Erythroblast (primary cell): ENCODE measurements at regions not wholly inside any gene's neighbourhood (a gene's known extent, or its start where the extent isn't known, plus 50 kb on each side); places are given as distances from the start of the nearest gene placed in this dataset.

Experiments
- DNase-seq, 2 experiments: peaks; one replicate each; lab custom pipeline; 2025; lab: John Stamatoyannopoulos, UW
- GATA1 ChIP-seq: IDR thresholded peaks from 2 replicates; pipeline ENCODE4 v1.6.1; 2011; ENCODE audit warnings: low read depth, mild to moderate bottlenecking, control low read depth, low read length, moderate library complexity
- POLR2A ChIP-seq: IDR thresholded peaks from 2 replicates; pipeline ENCODE4 v1.6.1; 2011; ENCODE audit warnings: mild to moderate bottlenecking, low read length

DNA sequence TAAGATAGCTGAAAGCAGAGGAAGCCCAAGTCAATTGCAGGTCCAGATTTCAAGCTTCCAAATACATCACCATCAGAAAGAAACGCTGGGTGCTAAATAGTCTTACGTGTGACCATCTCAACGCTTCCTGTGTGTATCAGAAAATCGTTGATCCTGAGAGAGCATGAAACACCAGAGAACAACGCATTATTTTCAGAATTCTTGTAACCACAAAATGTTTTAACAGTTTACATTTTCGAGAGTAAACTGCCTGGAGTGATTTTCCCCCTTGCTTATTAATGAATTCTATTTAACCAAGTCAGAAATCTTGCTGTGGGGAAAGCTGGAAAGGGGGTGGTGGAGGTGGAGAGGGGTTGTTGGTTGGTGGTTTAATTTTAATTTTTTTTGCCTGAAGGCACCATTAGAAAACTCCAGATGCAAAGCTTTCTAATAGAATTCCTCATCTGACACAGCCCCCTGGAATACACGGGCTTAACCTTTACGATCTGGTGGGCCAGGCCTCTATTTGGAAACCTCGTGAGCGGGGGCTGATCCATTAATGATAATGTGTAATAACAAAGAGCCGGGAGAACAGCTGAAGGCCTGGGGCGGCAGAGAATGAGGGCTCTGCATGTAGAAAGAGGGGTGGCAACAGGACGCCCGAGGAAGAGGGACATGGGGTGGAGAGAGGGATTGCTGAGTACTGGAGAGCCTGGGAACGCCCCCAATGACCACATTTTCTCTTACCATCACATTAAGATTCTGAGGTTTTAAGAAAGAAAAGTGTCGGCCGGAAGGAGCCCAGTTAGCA is 124.5 kb upstream of the NFIB start:
- DNase-seq, result no peak
- no peak for TF ChIP-seq GATA1
- TF ChIP-seq POLR2A, result no peak

- TF ChIP-seq POLR2A (no peak), GATA1 (no peak)
- no peak for DNase-seq
These were observed 123.7 kb upstream of the NFIB start for GRCh38 chr9:14437354-14438231.

GRCh38 chr9:14435871-14436270 is 121.9 kb upstream of the NFIB start:
- DNase-seq, result no peak
- TF ChIP-seq POLR2A, result no peak
- no peak for TF ChIP-seq GATA1

DNA sequence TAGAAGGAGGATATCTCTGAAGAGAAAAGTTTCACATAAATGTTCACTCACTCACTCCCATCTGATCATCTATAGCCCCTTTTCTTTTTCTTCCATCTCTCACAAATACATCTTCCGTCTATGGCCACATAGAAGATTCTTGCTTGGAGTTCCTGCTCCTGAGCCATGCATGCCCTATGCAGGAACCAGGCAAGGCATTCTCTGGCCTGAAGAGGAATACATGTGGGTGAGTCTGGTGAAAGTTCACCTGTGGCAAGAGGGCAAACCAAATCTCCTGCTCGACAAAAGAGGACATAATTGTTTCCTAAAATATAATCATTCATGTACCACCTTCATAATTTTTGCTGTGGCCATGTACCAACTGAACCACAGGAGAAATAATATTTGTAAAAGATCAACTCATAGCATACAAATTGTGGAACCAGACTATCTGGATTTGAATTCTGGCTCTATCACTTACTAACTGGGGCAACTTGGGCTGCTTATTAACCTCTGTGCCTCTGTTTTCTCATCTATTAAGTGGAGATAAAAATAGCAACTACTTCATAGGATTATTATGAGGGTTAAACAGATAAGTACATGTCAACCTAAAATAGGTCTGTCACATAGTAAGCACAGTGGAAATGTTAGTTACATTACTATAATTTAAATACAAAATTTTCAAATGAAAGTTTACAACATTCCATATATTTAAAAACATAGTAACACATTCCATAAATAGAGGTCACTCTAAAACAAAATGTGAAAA is 121.2 kb upstream of the NFIB start:
- DNase-seq, result no peak
- TF ChIP-seq GATA1 (no peak), POLR2A (no peak)

DNA sequence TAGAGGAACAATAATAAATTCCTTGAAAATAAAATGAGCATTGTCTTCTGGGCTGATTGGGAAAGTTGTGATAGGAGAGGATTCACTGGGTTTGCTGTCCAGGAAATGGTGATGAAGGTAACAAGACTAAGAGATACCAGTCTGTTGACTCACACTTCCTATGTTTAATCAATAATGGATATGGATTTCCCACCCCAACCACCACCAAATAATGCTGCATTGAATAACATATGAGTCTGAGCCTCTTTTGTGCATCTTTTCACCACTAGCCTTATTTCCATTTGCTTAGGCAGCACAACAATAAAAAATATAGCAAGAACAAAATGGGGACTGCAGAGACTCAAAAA is 120.2 kb upstream of the NFIB start:
- no peak for DNase-seq
- no peak for TF ChIP-seq GATA1
- no peak for TF ChIP-seq POLR2A

DNA sequence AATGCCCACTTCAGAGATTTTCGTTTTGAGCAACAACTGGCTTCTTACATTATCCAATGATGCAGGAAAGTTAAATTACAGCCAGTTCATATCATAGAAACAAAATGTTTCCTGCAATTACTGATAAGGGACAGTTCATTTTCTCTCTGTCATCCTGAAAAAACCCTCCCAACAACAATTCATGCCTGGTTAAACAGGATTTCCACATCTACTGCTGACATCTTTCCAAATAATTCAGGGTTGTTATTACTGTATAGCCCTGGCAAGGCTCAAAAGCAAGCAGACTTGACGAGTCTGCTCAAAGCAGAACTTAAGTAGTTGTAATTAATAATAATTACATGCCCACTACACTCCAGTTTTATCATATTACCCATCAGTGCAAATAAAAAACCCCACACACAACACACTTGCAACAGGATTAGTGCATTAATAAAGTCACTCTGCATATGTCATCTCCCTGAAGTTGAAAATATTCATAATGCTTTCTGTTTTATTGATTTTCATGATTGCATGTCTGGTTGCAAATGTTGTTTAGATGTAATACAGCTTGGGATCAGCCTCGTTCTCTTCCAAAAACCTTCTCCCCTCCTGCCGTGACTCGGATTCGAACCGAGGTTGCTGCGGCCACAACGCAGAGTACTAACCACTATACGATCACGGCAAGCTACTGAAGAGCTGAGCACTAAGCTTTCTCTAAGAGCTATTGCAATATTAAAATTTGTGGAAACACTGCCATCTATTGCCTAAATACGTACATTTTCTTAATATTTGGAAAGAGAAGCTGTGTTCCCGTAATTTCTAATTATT is 119.6 kb upstream of the NFIB start:
- TF ChIP-seq GATA1, result no peak
- TF ChIP-seq POLR2A, result no peak
- peak; percentile 74 to 88 for DNase-seq

DNA sequence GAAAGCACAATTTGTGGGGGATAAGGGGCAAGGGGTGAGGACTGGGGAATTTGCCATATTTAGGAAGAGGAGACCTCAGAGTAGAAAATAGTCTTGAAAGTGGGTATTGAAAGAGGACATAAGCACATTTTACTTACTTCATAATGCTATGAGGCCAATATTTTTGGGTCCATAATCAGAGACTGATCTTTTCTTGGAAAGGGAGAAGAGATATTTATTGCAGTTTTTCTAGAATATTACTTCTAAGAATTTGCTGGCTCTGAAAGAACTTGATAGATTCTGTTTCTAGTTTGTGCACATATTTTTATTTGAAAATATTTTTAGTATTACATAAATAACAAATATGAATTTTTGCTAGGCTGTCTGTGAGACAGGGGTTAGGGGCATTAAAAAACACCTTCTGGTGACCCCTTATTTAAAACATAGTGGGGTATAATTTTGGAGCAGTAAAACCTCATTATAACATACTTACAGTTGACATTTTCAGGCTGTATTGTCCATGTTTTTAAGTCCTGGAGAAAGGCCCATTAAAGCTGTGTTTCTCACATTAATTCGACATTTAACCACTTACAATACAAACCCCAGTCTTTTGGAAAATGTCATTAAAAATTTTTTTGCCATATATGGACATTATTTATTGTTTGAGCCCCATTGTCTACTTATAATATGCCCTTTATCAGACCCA is 118.9 kb upstream of the NFIB start:
- no peak for TF ChIP-seq POLR2A
- no peak for TF ChIP-seq GATA1
- peak; percentile 13 to 37 for DNase-seq

DNA sequence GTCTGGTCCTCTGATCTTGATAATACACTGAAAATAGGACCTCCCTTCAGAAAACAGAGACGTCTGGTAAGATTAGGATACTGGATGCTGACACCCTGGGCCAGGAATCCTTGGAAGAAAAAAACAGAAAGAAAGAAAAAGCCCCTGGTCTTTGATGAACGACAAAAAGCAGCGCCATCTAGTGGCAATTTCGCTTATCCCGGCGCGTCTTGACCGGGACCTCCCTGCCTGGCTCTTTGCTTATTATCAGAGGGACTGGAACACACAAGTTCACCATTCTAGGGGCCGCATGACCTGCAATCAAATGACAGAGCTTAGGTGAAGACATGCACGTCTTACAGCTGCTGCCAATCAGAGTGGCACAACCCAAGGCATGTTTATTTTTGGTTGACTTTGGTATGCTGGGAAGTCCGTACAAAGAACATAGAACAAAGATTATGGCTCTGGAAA is 114.9 kb upstream of the NFIB start:
- DNase-seq, result peak; percentile 74 to 84
- TF ChIP-seq POLR2A (no peak), GATA1 (no peak)

DNA sequence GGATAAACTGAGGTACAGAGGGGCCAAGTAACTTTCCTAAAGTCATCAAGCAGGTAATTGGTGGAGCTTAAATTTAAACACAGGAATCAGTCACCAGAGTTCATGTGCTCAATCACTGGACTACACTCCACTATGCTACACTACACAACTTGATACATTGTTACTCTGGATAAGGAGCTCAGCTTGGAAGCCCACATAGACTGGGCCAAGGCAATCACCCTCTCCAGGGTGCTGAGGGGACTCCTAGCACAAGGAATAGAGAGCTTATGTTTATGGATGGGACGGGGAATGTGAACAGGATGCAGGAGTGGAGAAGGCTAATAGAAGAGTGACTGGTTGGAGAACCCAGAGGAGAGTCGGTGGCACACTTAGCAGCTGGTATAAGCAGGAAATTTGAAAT is 113.5 kb upstream of the NFIB start:
- DNase-seq, result no peak
- TF ChIP-seq GATA1 (no peak), POLR2A (no peak)

DNA sequence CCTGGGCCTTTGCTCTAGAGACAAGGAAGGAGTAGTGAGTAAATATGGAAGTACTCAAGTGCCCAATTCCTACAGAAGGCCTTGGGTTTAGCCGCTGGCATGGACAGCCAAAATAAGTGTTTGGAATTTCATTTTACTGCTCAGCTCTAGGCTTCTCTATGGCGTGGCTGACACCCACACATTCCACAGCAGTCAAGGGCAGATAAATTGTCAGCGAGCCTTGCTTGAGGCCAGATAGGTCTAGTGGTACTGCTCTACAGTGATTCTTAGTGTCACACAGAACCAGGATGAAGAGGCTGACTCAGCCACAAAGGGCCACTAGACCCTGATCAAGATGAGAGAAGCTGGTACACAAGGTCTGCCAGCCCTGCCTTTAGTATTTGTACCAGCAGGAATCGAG is 111.0 kb upstream of the NFIB start:
- TF ChIP-seq POLR2A (no peak), GATA1 (no peak)
- peak; percentile 10 to 13 for DNase-seq

GRCh38 chr9:14424289-14424688 is 110.3 kb upstream of the NFIB start:
- DNase-seq, result no peak
- no peak for TF ChIP-seq POLR2A
- no peak for TF ChIP-seq GATA1

GRCh38 chr9:14423815-14424261 is 109.9 kb upstream of the NFIB start:
- TF ChIP-seq GATA1, result no peak
- no peak for TF ChIP-seq POLR2A
- no peak for DNase-seq
